HepG2 (cell line): ENCODE measurements at regions not wholly inside any gene's neighbourhood (a gene's known extent, or its start where the extent isn't known, plus 50 kb on each side); places are given as distances from the start of the nearest gene placed in this dataset.

Experiments
- ATAC-seq: fragments of 200-7000 bp; cut with Tn5 transposase; 3 replicates; pipeline ENCODE4 v1.9.1; 2020; ENCODE audit warnings: mild to moderate bottlenecking, moderate library complexity
- BruUV-seq: library from RNA; stranded (reverse); fragments of 400-500 nt; replicated peaks from 2 replicates; lab custom pipeline; 2021; lab: Mats Ljungman, UMichigan
- CTCF ChIA-PET: fragments of 300-600 bp; formaldehyde crosslinking; extraction: SDS; loops from one replicate; lab custom pipeline; 2021; ENCODE audit warnings: low total read pairs, inconsistent platforms, low intra/inter-chr PET ratio; lab: Yijun Ruan, JAX
- POLR2A ChIA-PET: fragments of 350-600 bp; sonication (Branson Sonifier 250); formaldehyde crosslinking; loops from one replicate; lab custom pipeline; 2020; ENCODE audit warnings: antibody characterized with exemption, inconsistent platforms; lab: Yijun Ruan, JAX
- DNase-seq: peaks from one replicate; pipeline ENCODE4 v3.0.0-alpha.2; 2015; ENCODE audit warnings: low spot score
- FAIRE-seq: peaks from 3 replicates; lab custom pipeline; 2011; peaks lifted over from hg19 to GRCh38; lab: Jason Lieb, UNC
- H2AFZ ChIP-seq: one replicate; pipeline ENCODE4 v1.6.1; 2011; ENCODE audit warnings: low read length, inconsistent platforms
- H3K27ac ChIP-seq: fragments of 300-600 bp; 3 replicates; pipeline ENCODE4 v1.8.0; 2011; ENCODE audit warnings: mixed run types, mild to moderate bottlenecking, mixed read lengths, low read length, inconsistent platforms; ENCODE audit not compliant: insufficient read depth; ENCODE audit errors: extremely low read length
- H3K27me3 ChIP-seq, 2 experiments: fragments of 200-600 bp in 1 of 2; 2 replicates in 1 of 2; 3 replicates in 1 of 2; pipeline versions ENCODE4 v1.6.0 to v1.8.0; 2011; ENCODE audit warnings: low read length in 2 of 2, mild to moderate bottlenecking in 2 of 2, moderate library complexity in 2 of 2, inconsistent platforms in 1 of 2; ENCODE audit not compliant: insufficient read depth in 2 of 2, control insufficient read depth in 1 of 2
- H3K36me3 ChIP-seq, 2 experiments: fragments of 200-600 bp in 1 of 2; replicated peaks in 1 of 2; 2 replicates in 1 of 2; 3 replicates in 1 of 2; pipeline versions ENCODE4 v1.5.1 to v1.8.0; 2011; ENCODE audit warnings: low read length in 2 of 2, inconsistent platforms in 1 of 2; ENCODE audit not compliant: insufficient read depth in 2 of 2, control insufficient read depth in 1 of 2
- H3K4me1 ChIP-seq: 2 replicates; pipeline ENCODE4 v1.5.1; 2012; ENCODE audit warnings: low read length, inconsistent platforms; ENCODE audit not compliant: insufficient read depth
- H3K4me2 ChIP-seq: 2 replicates; pipeline ENCODE4 v1.6.0; 2011; ENCODE audit warnings: low read depth, low read length, inconsistent platforms
- H3K4me3 ChIP-seq, 3 experiments: fragments of 200-600 bp in 1 of 3; sonication (generic), shearing (Covaris generic) in 1 of 3; replicated peaks in 1 of 3; 2 replicates each; pipeline ENCODE4 v1.5.1; 2011 to 2016; ENCODE audit warnings: low read length in 3 of 3, inconsistent platforms in 2 of 3, low read depth in 2 of 3, mild to moderate bottlenecking in 2 of 3, control low read depth in 1 of 3, mixed read lengths in 1 of 3; ENCODE audit not compliant: insufficient read depth in 1 of 3
- H3K79me2 ChIP-seq: one replicate; pipeline ENCODE4 v1.6.1; 2011; ENCODE audit warnings: low read length, inconsistent platforms; ENCODE audit not compliant: insufficient read depth
- H3K9ac ChIP-seq: 2 replicates; pipeline ENCODE4 v1.6.0; 2011; ENCODE audit warnings: mild to moderate bottlenecking, low read depth, low read length, inconsistent platforms; ENCODE audit not compliant: insufficient read depth
- H3K9me3 ChIP-seq: 2 replicates; pipeline ENCODE4 v1.5.1; 2012; ENCODE audit warnings: mild to moderate bottlenecking, low read length
- H4K20me1 ChIP-seq: 2 replicates; pipeline ENCODE4 v1.6.0; 2011; ENCODE audit warnings: inconsistent platforms, mild to moderate bottlenecking, low read length, moderate library complexity; ENCODE audit not compliant: insufficient read depth
- AFF4 ChIP-seq: sonication (generic); formaldehyde crosslinking; IDR thresholded peaks from 2 replicates; pipeline ENCODE4 v1.4.0; 2020; ENCODE audit warnings: missing genetic modification reagents
- KDM3A ChIP-seq: IDR thresholded peaks from 2 replicates; pipeline ENCODE4 v1.6.1; 2018; ENCODE audit warnings: low read depth, missing compliant biosample characterization
- KMT2A ChIP-seq: sonication (generic); formaldehyde crosslinking; IDR thresholded peaks from 2 replicates; pipeline ENCODE4 v1.4.0; 2020; ENCODE audit warnings: missing genetic modification reagents
- MNT ChIP-seq: fragments of 450-650 bp; IDR thresholded peaks from 2 replicates; pipeline ENCODE4 v1.6.1; 2016
- PRDM4 ChIP-seq: sonication (generic); formaldehyde crosslinking; IDR thresholded peaks from 2 replicates; pipeline ENCODE4 v1.9.0; 2021; ENCODE audit warnings: missing genetic modification reagents, borderline replicate concordance
- RXRA ChIP-seq: sonication (generic); formaldehyde crosslinking; IDR thresholded peaks from 2 replicates; pipeline ENCODE4 v1.5.1; 2020; ENCODE audit warnings: missing genetic modification reagents
- ZKSCAN5 ChIP-seq: sonication (generic); formaldehyde crosslinking; IDR thresholded peaks from 2 replicates; pipeline ENCODE4 v1.5.1; 2020; ENCODE audit warnings: mild to moderate bottlenecking, missing genetic modification reagents
- ZNF138 ChIP-seq: sonication (generic); formaldehyde crosslinking; IDR thresholded peaks from 2 replicates; pipeline ENCODE4 v1.5.0; 2020; ENCODE audit warnings: mild to moderate bottlenecking, low read depth, missing genetic modification reagents
- ZNF275 ChIP-seq: sonication (generic); formaldehyde crosslinking; IDR thresholded peaks from 2 replicates; pipeline ENCODE4 v1.8.0; 2022; ENCODE audit warnings: missing genetic modification reagents, mild to moderate bottlenecking, inconsistent platforms, borderline replicate concordance
- WGBS: methylation state at CpG from one replicate; pipeline ENCODE4 v1.1.6; 2017; ENCODE audit warnings: low lambda C conversion rate; 5-methylcytosine and 5-hydroxymethylcytosine counted together
- in situ Hi-C: cut with HindIII; loops from 2 replicates; pipeline ENCODE4 v1.10.0; 2017; ENCODE audit warnings: low pct_unique_long_range_greater_than_20kb; ENCODE audit not compliant: extremely low pct_ligation_motif_present
- intact Hi-C: fragments of 100-400 bp; cut with micrococcal nuclease; formaldehyde crosslinking; loops from one replicate; pipeline ENCODE4 v1.10.0; 2022; ENCODE audit not compliant: unreplicated experiment

GRCh38 chr5:133888625-133888991 lies 79.8 kb downstream of the C5orf15 start:
- Histone ChIP-seq H3K9ac (no peak overlapping the region), H3K27ac (no peak overlapping the region), H3K4me3 (no peak overlapping the region), H3K9me3 (no peaks in the 10 kb centered on the region), H3K79me2 (no peaks in the 10 kb centered on the region), H2AFZ (no peak overlapping the region), H3K4me2 (no peak overlapping the region), H3K4me1 (no peaks in the 10 kb centered on the region), H4K20me1 (no peaks in the 10 kb centered on the region), H3K36me3 (no peaks in the 10 kb centered on the region), H3K27me3 (peaks cover 3 to 13% of the 10 kb centered on the region in 2 experiments; a peak in 3 of 5 replicates)
- ChIA-PET CTCF (no interaction called here), POLR2A (no interaction called here)
- in situ Hi-C loops, result no loop called here
- WGBS, result 2% methylated on average over 3 of the region's 3 CpGs
- TF ChIP-seq MNT (peak; percentile 59), RXRA (no peak), ZKSCAN5 (CRISPR knock-in tag) (no peak)
- no peak for ATAC-seq
- BruUV-seq, result no TSS peak
- intact Hi-C loops, result no loop called here
- no peak for DNase-seq
- no peak for FAIRE-seq

- CTCF ChIA-PET, result no interaction called here
- 41% methylated on average over 5 of the region's 6 CpGs for WGBS
- DNase-seq, result no peak
- Histone ChIP-seq H3K4me3 (no peak overlapping the region), H4K20me1 (no peaks in the 10 kb centered on the region), H3K9me3 (no peaks in the 10 kb centered on the region), H3K9ac (no peak overlapping the region), H3K4me1 (no peaks in the 10 kb centered on the region), H3K27ac (no peak overlapping the region), H3K79me2 (no peaks in the 10 kb centered on the region), H2AFZ (no peak overlapping the region), H3K36me3 (no peaks in the 10 kb centered on the region), H3K27me3 (peaks cover 4 to 36% of the 10 kb centered on the region in 2 experiments; a peak in 3 of 5 replicates), H3K4me2 (no peak overlapping the region)
- intact Hi-C loops, result no loop called here
- FAIRE-seq, result no peak
- ATAC-seq, result no peak
- no TSS peak for BruUV-seq
- POLR2A ChIA-PET, result no interaction called here
- in situ Hi-C loops, result no loop called here
- no peak for TF ChIP-seq ZNF138
- TF ChIP-seq PRDM4, result no peak
- TF ChIP-seq AFF4 (CRISPR knock-in tag), result no peak
- TF ChIP-seq KDM3A (CRISPR knock-in tag), result no peak
- TF ChIP-seq KMT2A (CRISPR knock-in tag), result no peak
- no peak for TF ChIP-seq ZNF275
These were observed 82.9 kb downstream of the C5orf15 start for GRCh38 chr5:133885566-133885965.
